GM19395 (cell line): ENCODE measurements at regions not wholly inside any gene's neighbourhood (a gene's known extent, or its start where the extent isn't known, plus 50 kb on each side); places are given as distances from the start of the nearest gene placed in this dataset.

Experiments used
- ATAC-seq: cut with Tn5 transposase; IDR thresholded peaks from one replicate; pipeline ENCODE4 v1.9.1; 2021; ENCODE audit warnings: mild to moderate bottlenecking, moderate library complexity; ENCODE audit not compliant: unreplicated experiment

- no peak for ATAC-seq
These were observed 484.5 kb downstream of the SLITRK6 start for GRCh38 chr13:85314686-85315085.

GRCh38 chr13:85313761-85314503 is 485.3 kb downstream of the SLITRK6 start:
- no peak for ATAC-seq

- ATAC-seq = no peak
These were observed 487.1 kb downstream of the SLITRK6 start for GRCh38 chr13:85312071-85312470.

- no peak for ATAC-seq
These were observed 495.6 kb downstream of the SLITRK6 start for GRCh38 chr13:85303630-85304029.

GRCh38 chr13:85298387-85298924 is 500.8 kb downstream of the SLITRK6 start:
- ATAC-seq = no peak

GRCh38 chr13:85288698-85289097 is 510.5 kb downstream of the SLITRK6 start:
- no peak for ATAC-seq

GRCh38 chr13:85287528-85287927 is 511.7 kb downstream of the SLITRK6 start:
- no peak for ATAC-seq

GRCh38 chr13:85286081-85286480 is 513.1 kb downstream of the SLITRK6 start:
- no peak for ATAC-seq

- ATAC-seq = no peak
These were observed 514.9 kb downstream of the SLITRK6 start for GRCh38 chr13:85284349-85284748.

- no peak for ATAC-seq
These were observed 515.8 kb downstream of the SLITRK6 start for GRCh38 chr13:85283408-85283807.

GRCh38 chr13:85282876-85283275 is 516.3 kb downstream of the SLITRK6 start:
- ATAC-seq = no peak

- ATAC-seq = no peak
These were observed 520.4 kb downstream of the SLITRK6 start for GRCh38 chr13:85278851-85279250.

- ATAC-seq = no peak
These were observed 521.5 kb downstream of the SLITRK6 start for GRCh38 chr13:85277748-85278147.

- ATAC-seq = no peak
These were observed 532.4 kb downstream of the SLITRK6 start for GRCh38 chr13:85266771-85267170.

- no peak for ATAC-seq
These were observed 532.9 kb downstream of the SLITRK6 start for GRCh38 chr13:85266331-85266730.

GRCh38 chr13:85265296-85265695 is 533.9 kb downstream of the SLITRK6 start:
- ATAC-seq = no peak

GRCh38 chr13:85262499-85262898 is 536.7 kb downstream of the SLITRK6 start:
- no peak for ATAC-seq

GRCh38 chr13:85261757-85262346 is 537.4 kb downstream of the SLITRK6 start:
- ATAC-seq = no peak

GRCh38 chr13:85260896-85261295 is 538.3 kb downstream of the SLITRK6 start:
- ATAC-seq = no peak

GRCh38 chr13:85255978-85256377 is 543.2 kb downstream of the SLITRK6 start:
- no peak for ATAC-seq

- no peak for ATAC-seq
These were observed 544.6 kb downstream of the SLITRK6 start for GRCh38 chr13:85254641-85255040.

GRCh38 chr13:85249151-85249550 is 550.1 kb downstream of the SLITRK6 start:
- ATAC-seq = no peak
